ENCODE measurements at regions not wholly inside any gene's neighbourhood (a gene's known extent, or its start where the extent isn't known, plus 50 kb on each side); places are given as distances from the start of the nearest gene placed in this dataset.

DNA sequence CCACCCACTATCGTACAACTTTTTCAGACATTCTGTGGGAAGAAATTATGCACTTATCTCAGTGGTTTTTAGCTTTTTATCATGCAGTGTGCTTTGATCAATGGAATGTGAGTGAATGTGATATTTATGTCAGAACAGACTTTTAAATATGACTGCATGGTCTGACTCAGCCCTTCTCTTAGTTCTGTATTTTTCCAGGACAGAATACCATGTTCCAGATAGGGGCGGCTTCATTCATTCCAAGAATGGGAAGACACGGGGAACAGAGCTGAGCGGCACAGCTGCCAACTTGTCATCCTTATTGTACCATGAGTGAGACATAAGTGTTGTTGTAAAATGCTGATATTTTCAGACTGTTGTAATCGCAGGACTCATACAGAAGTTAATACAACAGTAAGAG is 214.6 kb upstream of the NCAM2 start:
- DNase-seq (ENCODE audit: low read depth), result no peak
- no peak overlapping the region for H3K4me3 ChIP-seq (ENCODE audit: low read depth, low read length)

DNA sequence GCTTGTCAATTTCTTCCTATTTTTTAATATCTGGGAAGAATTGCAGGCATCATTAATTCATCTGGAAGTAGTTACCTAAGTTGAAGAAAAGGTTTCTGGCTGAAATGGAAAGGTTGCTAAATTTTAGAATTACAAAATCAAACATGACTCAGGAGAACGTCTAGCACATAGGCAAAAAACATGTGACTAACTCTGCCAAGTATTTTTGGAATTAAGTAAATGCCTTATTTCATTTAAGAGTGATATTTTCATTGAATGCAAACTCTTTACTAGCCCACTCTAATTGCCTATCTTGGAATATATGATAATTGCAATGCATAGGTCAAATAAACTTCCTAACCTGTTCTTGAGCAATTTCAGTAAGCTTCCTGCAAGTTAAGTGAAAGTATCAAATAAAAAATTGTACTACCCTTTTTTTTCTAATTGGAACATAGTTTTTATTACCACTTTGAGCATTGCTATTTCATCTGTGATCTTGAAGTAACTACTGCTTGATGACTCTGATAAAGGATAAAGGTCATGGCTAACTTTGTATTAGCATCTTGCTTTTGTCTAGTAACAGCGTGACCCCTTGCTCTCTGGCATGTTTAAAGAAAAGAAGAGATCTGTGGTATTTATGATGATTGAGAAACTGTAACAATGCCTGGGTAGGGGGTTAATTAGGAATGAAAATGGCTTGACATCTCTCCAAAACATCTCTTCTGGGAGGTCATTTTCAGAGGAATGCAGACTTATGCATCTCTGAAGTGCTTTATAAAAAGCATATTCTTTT is 208.3 kb upstream of the NCAM2 start:
- DNase-seq (ENCODE audit: low read depth), result no peak
- no peak overlapping the region for H3K4me3 ChIP-seq (ENCODE audit: low read depth, low read length)
- TF ChIP-seq, protein P1, sequence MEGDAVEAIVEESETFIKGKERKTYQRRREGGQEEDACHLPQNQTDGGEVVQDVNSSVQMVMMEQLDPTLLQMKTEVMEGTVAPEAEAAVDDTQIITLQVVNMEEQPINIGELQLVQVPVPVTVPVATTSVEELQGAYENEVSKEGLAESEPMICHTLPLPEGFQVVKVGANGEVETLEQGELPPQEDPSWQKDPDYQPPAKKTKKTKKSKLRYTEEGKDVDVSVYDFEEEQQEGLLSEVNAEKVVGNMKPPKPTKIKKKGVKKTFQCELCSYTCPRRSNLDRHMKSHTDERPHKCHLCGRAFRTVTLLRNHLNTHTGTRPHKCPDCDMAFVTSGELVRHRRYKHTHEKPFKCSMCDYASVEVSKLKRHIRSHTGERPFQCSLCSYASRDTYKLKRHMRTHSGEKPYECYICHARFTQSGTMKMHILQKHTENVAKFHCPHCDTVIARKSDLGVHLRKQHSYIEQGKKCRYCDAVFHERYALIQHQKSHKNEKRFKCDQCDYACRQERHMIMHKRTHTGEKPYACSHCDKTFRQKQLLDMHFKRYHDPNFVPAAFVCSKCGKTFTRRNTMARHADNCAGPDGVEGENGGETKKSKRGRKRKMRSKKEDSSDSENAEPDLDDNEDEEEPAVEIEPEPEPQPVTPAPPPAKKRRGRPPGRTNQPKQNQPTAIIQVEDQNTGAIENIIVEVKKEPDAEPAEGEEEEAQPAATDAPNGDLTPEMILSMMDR (conservative IDR thresholded peaks at IDR 0.05; ENCODE audit: low read depth, low read length), result no peak

More for the DNA sequence above, 214.6 kb upstream of the NCAM2 start:
- TF ChIP-seq, protein P1 (conservative IDR thresholded peaks at IDR 0.05; ENCODE audit: low read depth, low read length), result no peak

DNA sequence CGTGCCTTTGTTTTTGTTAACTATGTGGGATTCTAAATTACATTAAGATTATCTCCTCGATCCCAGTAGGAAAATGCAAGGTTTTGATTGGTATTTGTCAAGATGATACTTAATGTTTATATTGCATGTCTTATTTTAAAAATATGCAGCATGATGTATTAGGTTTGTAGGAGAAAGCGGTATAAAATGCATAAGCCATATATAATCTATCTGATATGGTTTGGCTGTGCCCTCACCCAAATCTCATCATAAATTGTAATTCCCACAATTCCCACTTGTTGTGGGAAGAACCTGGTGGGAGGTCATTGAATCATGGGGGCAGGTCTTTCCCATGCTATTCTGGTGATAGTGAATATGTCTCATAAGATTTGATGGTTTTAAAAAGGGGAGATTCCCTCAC is 198.1 kb upstream of the NCAM2 start:
- no peak for DNase-seq (ENCODE audit: low read depth)
- H3K4me3 ChIP-seq (ENCODE audit: low read depth, low read length), result no peak overlapping the region
- TF ChIP-seq, protein P1 (conservative IDR thresholded peaks at IDR 0.05; ENCODE audit: low read depth, low read length), result no peak

DNA sequence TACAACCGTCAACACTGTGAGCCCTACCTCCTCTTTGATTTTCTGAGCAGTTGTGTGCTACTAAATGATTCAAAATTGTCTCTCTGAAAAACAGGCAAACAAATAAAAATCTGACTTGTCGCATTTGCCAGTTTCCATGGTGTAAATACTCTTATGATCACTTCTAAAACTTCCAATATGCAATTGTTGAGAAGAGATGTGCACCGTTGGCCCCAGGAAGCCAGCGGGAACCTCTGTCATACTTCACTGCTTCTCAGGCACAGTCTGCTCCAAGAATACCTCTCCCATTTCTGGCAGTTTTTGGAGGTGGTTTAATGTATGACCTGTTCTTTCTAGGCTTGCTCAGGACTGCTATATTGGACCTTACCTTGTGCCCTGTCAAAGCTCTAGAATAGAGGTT is 196.0 kb upstream of the NCAM2 start:
- TF ChIP-seq, protein P1 (conservative IDR thresholded peaks at IDR 0.05; ENCODE audit: low read depth, low read length), result no peak
- DNase-seq (ENCODE audit: low read depth), result no peak

DNA sequence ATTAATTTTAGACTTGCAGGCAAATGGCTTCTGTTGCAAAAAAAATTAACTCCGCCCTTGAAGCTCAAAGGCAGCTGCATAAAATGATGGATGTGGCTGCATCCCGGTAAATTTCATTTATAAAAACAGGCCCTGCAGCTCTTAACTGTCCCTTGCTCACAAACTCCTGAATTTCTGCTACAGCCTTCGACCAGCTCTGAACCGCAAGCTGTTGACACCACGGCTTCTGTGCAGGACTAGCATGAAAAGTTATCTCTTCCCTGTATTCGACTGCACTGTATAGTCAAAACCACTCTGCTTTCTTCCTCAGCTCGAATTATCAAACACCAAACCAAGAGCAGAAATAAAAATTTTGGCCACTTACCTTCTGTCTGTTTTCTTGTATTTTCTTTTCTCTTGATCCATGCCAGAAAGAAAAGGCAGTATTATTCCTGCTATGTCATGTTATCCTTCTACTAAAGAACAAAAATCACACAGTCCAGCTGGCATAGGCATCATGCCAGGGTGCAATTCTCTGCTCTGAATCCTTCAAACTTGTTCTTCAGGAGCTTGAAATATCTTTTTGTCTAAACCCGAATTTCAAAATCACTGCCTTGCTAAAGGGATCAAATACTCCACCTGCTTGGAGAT is 195.5 kb upstream of the NCAM2 start:
- TF ChIP-seq, protein P1 (conservative IDR thresholded peaks at IDR 0.05; ENCODE audit: low read depth, low read length), result no peak
- no peak overlapping the region for H3K4me3 ChIP-seq (ENCODE audit: low read depth, low read length)
- DNase-seq (ENCODE audit: low read depth), result no peak

More for the DNA sequence above, 196.0 kb upstream of the NCAM2 start:
- H3K4me3 ChIP-seq (ENCODE audit: low read depth, low read length), result no peak overlapping the region

DNA sequence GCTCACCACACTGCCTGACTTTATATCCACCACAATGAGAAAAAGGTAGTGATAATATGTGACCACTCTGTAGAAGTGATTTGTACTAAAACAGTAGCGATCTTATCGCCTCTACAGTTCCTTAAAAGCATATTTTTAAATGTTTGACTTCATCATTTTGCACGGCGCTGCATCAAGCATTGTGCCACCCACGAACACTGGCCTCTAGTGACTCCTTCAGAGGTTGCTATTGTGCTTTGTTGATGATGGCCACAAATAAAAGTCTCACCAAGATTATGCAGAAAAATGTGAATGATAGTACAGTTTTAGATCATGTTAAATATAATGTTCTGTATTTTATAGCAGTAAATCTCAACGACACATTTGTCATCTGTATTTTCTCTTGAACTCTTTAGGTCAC is 186.5 kb upstream of the NCAM2 start:
- H3K4me3 ChIP-seq (ENCODE audit: low read depth, low read length), result no peak overlapping the region
- TF ChIP-seq, protein P1 (conservative IDR thresholded peaks at IDR 0.05; ENCODE audit: low read depth, low read length), result no peak
- no peak for DNase-seq (ENCODE audit: low read depth)

All from epithelial cell of proximal tubule (primary cell).